SK-N-SH treated with all-trans-retinoic acid at 6 μM for 48 hours (cell line): ENCODE measurements at regions not wholly inside any gene's neighbourhood (a gene's known extent, or its start where the extent isn't known, plus 50 kb on each side); places are given as distances from the start of the nearest gene placed in this dataset.

Source experiments
- ATAC-seq: fragments of 200-7000 bp; cut with Tn5 transposase; 3 replicates; pipeline ENCODE4 v1.9.1; 2020; ENCODE audit warnings: mild to moderate bottlenecking, moderate library complexity
- ARNTL ChIP-seq: fragments of 450-650 bp; formaldehyde crosslinking; IDR thresholded peaks from 2 replicates; pipeline ENCODE4 v1.5.0; 2020; ENCODE audit warnings: low read depth, mild to moderate bottlenecking, moderate library complexity, borderline replicate concordance
- CSDC2 ChIP-seq: fragments of 250-450 bp; sonication (Bioruptor Pico); IDR thresholded peaks from 2 replicates; pipeline ENCODE4 v1.5.0; 2020; ENCODE audit warnings: mild to moderate bottlenecking, moderate library complexity
- CSRNP3 ChIP-seq: fragments of 250-450 bp; sonication (Bioruptor Pico); IDR thresholded peaks from 2 replicates; pipeline ENCODE4 v1.5.1; 2021; ENCODE audit warnings: mild to moderate bottlenecking, moderate library complexity
- ESRRG ChIP-seq: fragments of 250-450 bp; sonication (Bioruptor Pico); IDR thresholded peaks from 2 replicates; pipeline ENCODE4 v1.6.1; 2021; ENCODE audit warnings: mild to moderate bottlenecking
- ISL1 ChIP-seq: fragments of 250-450 bp; sonication (Bioruptor Pico); IDR thresholded peaks from 2 replicates; pipeline ENCODE4 v2.1.2; 2022; ENCODE audit warnings: mild to moderate bottlenecking, moderate library complexity
- POU6F1 ChIP-seq: fragments of 250-450 bp; sonication (Bioruptor Pico); IDR thresholded peaks from 2 replicates; pipeline ENCODE4 v1.8.0; 2021; ENCODE audit warnings: low read depth, mild to moderate bottlenecking, moderate library complexity, borderline replicate concordance
- PPARA ChIP-seq: fragments of 250-450 bp; sonication (Bioruptor Pico); IDR thresholded peaks from 2 replicates; pipeline ENCODE4 v1.5.0; 2020; ENCODE audit warnings: mild to moderate bottlenecking, borderline replicate concordance
- RARB ChIP-seq: fragments of 250-450 bp; sonication (Bioruptor Pico); IDR thresholded peaks from 2 replicates; pipeline ENCODE4 v1.8.0; 2021; ENCODE audit warnings: mild to moderate bottlenecking, moderate library complexity
- SNAI2 ChIP-seq: fragments of 250-450 bp; sonication (Bioruptor Pico); IDR thresholded peaks from 2 replicates; pipeline ENCODE4 v1.5.0; 2020; ENCODE audit warnings: mild to moderate bottlenecking, moderate library complexity
- TCF4 ChIP-seq: fragments of 250-450 bp; sonication (Bioruptor Pico); IDR thresholded peaks from 2 replicates; pipeline ENCODE4 v1.8.0; 2021; ENCODE audit warnings: mild to moderate bottlenecking, moderate library complexity, borderline replicate concordance
- TOX ChIP-seq: fragments of 250-450 bp; sonication (Bioruptor Pico); IDR thresholded peaks from 2 replicates; pipeline ENCODE4 v1.8.0; 2021; ENCODE audit warnings: mild to moderate bottlenecking, moderate library complexity, borderline replicate concordance
- ZC3H10 ChIP-seq: fragments of 250-450 bp; sonication (Bioruptor Pico); IDR thresholded peaks from 2 replicates; pipeline ENCODE4 v1.5.1; 2021; ENCODE audit warnings: mild to moderate bottlenecking, moderate library complexity
- ZFP3 ChIP-seq: fragments of 250-450 bp; sonication (Bioruptor Pico); IDR thresholded peaks from 2 replicates; pipeline ENCODE4 v1.5.0; 2020; ENCODE audit warnings: mild to moderate bottlenecking, moderate library complexity
- ZFP30 ChIP-seq: fragments of 450-650 bp; formaldehyde crosslinking; IDR thresholded peaks from 2 replicates; pipeline ENCODE4 v1.5.0; 2022; ENCODE audit warnings: mild to moderate bottlenecking, moderate library complexity
- ZNF565 ChIP-seq: fragments of 450-650 bp; formaldehyde crosslinking; conservative IDR thresholded peaks from 2 replicates; pipeline ENCODE4 v1.5.0; 2020; ENCODE audit warnings: low read depth, mild to moderate bottlenecking, moderate library complexity
- ZNF70 ChIP-seq: fragments of 450-650 bp; formaldehyde crosslinking; IDR thresholded peaks from 2 replicates; pipeline ENCODE4 v1.5.0; 2020; ENCODE audit warnings: mild to moderate bottlenecking, moderate library complexity
- TF ChIP-seq, protein P1 (sequence below): fragments of 250-450 bp; sonication (Bioruptor Pico); IDR thresholded peaks from 2 replicates; pipeline ENCODE4 v1.5.0; 2020; ENCODE audit warnings: mild to moderate bottlenecking, moderate library complexity
- TF ChIP-seq, protein P2 (sequence below): fragments of 250-450 bp; sonication (Bioruptor Pico); IDR thresholded peaks from 2 replicates; pipeline ENCODE4 v1.5.1; 2020; ENCODE audit warnings: low read depth, mild to moderate bottlenecking, moderate library complexity
- TF ChIP-seq, protein P3 (sequence below): fragments of 250-450 bp; sonication (Bioruptor Pico); IDR thresholded peaks from 2 replicates; pipeline ENCODE4 v1.8.0; 2020; ENCODE audit warnings: mild to moderate bottlenecking, moderate library complexity, borderline replicate concordance

DNA sequence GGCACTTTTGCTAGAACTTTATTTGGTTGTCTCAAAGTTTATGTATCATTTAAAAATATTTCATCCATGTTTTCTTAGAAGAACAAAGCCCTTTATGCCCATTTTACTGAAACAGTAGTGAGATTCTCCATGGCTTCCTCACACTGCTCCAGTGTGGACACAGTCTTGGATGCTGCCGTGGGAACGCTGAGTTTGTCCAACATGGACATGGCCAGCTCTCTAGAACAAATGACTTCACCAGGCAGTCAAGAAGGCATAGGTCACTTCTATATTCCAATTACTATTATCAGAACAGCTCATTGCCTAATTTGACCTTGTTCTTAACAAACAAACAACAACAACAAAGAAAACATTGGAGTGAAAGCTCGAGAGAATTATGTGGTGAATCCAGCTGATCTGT, 414.1 kb upstream of the ID2 start:
- TF ChIP-seq, protein P1, sequence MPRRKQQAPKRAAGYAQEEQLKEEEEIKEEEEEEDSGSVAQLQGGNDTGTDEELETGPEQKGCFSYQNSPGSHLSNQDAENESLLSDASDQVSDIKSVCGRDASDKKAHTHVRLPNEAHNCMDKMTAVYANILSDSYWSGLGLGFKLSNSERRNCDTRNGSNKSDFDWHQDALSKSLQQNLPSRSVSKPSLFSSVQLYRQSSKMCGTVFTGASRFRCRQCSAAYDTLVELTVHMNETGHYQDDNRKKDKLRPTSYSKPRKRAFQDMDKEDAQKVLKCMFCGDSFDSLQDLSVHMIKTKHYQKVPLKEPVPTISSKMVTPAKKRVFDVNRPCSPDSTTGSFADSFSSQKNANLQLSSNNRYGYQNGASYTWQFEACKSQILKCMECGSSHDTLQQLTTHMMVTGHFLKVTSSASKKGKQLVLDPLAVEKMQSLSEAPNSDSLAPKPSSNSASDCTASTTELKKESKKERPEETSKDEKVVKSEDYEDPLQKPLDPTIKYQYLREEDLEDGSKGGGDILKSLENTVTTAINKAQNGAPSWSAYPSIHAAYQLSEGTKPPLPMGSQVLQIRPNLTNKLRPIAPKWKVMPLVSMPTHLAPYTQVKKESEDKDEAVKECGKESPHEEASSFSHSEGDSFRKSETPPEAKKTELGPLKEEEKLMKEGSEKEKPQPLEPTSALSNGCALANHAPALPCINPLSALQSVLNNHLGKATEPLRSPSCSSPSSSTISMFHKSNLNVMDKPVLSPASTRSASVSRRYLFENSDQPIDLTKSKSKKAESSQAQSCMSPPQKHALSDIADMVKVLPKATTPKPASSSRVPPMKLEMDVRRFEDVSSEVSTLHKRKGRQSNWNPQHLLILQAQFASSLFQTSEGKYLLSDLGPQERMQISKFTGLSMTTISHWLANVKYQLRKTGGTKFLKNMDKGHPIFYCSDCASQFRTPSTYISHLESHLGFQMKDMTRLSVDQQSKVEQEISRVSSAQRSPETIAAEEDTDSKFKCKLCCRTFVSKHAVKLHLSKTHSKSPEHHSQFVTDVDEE (CRISPR knock-in tag), result no peak
- no peak for TF ChIP-seq ZFP30 (CRISPR knock-in tag)
- no peak for ATAC-seq

DNA sequence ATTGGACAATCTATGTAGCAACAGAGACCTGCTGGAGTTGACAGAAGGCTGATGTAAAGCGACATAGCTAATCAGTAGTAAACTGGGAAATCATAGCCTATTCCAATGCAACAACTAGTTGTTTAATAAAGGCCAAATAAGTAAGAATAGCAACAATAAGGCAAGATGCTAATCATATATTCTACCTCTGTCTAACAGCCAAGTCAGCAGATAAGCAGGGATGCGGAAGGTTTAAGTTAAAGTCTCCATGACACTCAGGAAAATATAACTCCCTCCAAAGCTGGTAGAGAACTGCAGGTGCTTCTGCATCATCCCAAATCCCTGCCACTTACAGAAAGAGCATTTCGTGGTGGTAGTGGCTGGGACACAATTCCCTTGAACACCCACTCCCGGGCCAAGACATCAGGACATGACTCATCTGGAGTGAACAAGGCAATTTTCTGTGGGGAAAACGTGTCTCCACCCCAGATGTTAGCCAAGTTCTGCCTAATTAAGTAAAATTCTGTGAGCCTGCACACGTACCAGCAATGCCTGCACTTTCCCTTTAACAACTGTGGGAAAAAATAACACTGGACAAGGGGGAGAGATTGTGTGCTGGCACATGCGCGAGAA, 413.6 kb upstream of the ID2 start:
- TF ChIP-seq ZC3H10 (no peak), TOX (CRISPR knock-in tag) (no peak), ARNTL (CRISPR knock-in tag) (no peak), ZFP30 (CRISPR knock-in tag) (no peak), ZFP3 (CRISPR knock-in tag) (no peak), RARB (no peak), ISL1 (CRISPR knock-in tag) (no peak), POU6F1 (CRISPR knock-in tag) (no peak), ESRRG (no peak), CSRNP3 (CRISPR knock-in tag) (no peak), CSDC2 (no peak)
- TF ChIP-seq, protein P2, sequence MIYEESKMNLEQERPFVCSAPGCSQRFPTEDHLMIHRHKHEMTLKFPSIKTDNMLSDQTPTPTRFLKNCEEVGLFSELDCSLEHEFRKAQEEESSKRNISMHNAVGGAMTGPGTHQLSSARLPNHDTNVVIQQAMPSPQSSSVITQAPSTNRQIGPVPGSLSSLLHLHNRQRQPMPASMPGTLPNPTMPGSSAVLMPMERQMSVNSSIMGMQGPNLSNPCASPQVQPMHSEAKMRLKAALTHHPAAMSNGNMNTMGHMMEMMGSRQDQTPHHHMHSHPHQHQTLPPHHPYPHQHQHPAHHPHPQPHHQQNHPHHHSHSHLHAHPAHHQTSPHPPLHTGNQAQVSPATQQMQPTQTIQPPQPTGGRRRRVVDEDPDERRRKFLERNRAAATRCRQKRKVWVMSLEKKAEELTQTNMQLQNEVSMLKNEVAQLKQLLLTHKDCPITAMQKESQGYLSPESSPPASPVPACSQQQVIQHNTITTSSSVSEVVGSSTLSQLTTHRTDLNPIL (CRISPR knock-in tag), result no peak
- TF ChIP-seq, protein P3, sequence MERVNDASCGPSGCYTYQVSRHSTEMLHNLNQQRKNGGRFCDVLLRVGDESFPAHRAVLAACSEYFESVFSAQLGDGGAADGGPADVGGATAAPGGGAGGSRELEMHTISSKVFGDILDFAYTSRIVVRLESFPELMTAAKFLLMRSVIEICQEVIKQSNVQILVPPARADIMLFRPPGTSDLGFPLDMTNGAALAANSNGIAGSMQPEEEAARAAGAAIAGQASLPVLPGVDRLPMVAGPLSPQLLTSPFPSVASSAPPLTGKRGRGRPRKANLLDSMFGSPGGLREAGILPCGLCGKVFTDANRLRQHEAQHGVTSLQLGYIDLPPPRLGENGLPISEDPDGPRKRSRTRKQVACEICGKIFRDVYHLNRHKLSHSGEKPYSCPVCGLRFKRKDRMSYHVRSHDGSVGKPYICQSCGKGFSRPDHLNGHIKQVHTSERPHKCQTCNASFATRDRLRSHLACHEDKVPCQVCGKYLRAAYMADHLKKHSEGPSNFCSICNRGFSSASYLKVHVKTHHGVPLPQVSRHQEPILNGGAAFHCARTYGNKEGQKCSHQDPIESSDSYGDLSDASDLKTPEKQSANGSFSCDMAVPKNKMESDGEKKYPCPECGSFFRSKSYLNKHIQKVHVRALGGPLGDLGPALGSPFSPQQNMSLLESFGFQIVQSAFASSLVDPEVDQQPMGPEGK (CRISPR knock-in tag), result no peak
- ATAC-seq, result no peak

DNA sequence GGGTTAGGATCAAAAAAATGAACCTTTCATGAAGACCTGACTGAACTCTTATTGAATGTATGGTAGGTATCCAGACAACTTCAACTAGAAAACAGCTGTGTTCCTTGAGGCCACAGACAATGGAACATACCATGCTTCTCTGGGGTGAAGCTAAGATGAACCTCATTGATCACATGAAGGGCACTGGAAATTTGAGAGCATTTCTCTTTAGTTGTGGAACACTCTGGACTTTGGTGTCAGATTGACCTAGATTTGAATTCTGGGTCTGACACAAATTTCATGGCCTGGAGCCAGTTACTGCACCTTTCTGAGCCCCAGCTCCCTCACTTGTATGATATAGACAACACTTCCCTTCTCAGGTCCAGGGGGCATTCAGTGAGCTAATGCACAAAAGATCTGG, 411.2 kb upstream of the ID2 start:
- no peak for TF ChIP-seq PPARA
- TF ChIP-seq TCF4 (CRISPR knock-in tag), result no peak
- TF ChIP-seq ARNTL (CRISPR knock-in tag), result no peak
- no peak for TF ChIP-seq ZNF565
- TF ChIP-seq CSRNP3 (CRISPR knock-in tag), result no peak
- TF ChIP-seq RARB, result no peak

DNA sequence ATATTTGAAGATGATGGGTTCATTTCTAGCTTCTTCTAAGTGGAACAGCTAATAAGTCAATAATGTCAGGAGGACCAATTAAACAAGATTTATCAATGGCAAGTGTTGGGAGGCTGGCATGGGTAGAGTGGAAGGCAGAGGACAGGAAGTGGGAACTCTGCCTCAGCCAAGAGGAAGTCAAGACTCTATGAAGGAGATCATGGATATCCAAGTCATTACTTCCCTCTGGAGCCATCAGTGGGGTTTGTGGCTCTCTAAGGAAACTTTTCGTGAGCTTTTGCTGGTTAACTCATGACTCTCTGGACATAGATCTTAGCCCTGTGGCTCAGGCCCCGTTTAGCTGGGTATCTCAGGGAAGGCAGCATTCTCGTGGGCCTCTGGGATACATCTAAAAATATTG, 410.4 kb upstream of the ID2 start:
- no peak for ATAC-seq
- no peak for TF ChIP-seq SNAI2
- no peak for TF ChIP-seq CSDC2
- TF ChIP-seq TCF4 (CRISPR knock-in tag), result no peak
- no peak for TF ChIP-seq RARB
- no peak for TF ChIP-seq CSRNP3 (CRISPR knock-in tag)
- TF ChIP-seq ARNTL (CRISPR knock-in tag), result no peak
- TF ChIP-seq, protein P2 (CRISPR knock-in tag), result no peak
- no peak for TF ChIP-seq POU6F1 (CRISPR knock-in tag)
- TF ChIP-seq ZNF565, result no peak
- no peak for TF ChIP-seq ZNF70 (CRISPR knock-in tag)
- no peak for TF ChIP-seq ZC3H10
- TF ChIP-seq PPARA, result no peak

More for the DNA sequence above, 411.2 kb upstream of the ID2 start:
- no peak for ATAC-seq
